GM21381 (cell line): ENCODE measurements at regions not wholly inside any gene's neighbourhood (a gene's known extent, or its start where the extent isn't known, plus 50 kb on each side); places are given as distances from the start of the nearest gene placed in this dataset.
"Not testable (repeated sequence)": the region's sequence is repeated elsewhere in the genome, so short reads cannot be mapped to it uniquely, and the experiment has no call there.

ENCODE experiments used
- ATAC-seq: cut with Tn5 transposase; IDR thresholded peaks from one replicate; pipeline ENCODE4 v1.9.1; 2021; ENCODE audit warnings: mild to moderate bottlenecking, moderate library complexity; ENCODE audit not compliant: unreplicated experiment

DNA sequence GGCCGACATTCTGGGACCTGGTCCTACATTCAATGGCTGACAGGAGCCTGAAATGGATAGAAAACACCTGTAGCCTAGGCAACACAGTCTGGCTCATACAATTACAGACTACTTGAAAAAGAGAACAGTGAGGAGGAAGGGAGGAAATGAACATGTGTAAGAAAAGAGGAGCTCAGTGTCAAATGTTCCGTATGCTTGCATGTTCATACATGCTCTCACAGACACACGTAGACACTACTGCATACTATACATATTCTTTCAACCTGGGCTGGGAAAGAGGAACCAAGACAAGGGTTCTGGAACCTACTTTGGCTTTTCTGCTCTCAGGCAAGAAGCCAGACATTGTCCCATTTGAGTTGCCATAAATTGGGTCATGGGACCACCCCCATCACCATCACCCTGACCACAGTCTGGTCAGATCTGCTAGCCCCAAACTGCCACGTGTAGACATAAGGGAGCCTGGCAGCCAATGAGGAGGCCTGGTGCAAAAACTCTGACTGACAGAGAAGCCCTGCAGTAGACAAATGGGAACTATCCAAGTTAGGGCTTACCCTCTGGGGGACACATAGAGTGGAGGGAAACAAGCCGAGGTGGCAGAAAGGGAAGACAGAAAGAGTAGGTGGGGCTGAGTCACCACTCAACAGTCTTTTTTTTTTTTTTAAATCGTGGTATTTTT lies 310.0 kb downstream of the SHQ1 start:
- no peak for ATAC-seq

GRCh38 chr3:72537448-72537847 lies 310.8 kb downstream of the SHQ1 start:
- no peak for ATAC-seq

GRCh38 chr3:72536878-72537267 lies 311.4 kb downstream of the SHQ1 start:
- no peak for ATAC-seq

DNA sequence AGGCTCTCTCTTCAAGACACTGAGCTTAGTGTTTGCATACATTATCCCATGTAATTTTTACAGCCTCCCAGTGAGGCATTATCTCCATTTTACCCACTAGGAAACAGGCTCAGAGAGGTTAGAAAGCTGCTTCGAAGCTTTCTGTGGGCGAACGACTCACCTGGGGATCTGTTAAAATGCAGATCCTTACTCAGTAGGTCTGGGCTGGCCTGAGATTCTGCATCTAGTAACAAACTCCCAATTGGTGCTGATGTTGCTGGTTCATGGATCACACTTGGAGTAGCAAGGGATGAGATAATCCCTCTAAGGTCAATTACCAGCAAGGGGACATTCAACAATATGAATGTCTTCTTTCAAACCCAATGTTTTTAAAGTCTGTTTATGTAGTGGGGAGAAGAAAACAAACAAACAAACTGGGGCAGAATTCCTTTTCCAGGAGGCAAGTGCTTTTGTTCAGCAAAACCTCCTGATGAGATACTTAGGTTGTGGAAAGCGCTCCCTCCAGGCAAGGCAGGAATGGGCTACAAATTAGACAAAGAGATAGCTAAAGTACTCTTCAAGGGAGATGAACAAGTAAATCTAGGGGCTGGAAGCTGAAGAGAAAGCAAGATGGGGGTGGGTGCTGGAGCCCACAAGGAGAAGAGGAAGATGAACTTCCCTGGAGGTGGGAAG lies 311.9 kb downstream of the SHQ1 start:
- no peak for ATAC-seq

DNA sequence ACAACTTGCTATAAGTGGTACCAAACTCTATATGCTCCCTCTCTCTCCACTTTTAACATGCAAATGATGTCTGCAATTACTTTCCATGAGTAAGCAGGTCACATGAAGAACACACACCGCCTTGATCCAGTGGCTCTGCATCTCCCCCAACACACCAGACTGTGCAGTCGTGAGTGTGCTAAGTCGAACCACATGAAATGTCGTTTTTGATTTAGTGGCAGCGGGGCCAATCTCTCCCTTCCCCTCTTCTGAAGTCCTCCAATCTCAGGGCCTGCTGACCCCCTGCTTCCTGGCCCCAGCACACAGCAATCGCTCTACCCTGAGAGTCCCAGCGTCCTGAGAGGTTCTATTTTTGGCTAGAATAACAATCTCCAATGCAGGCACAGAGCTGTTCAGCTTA lies 312.5 kb downstream of the SHQ1 start:
- no peak for ATAC-seq

DNA sequence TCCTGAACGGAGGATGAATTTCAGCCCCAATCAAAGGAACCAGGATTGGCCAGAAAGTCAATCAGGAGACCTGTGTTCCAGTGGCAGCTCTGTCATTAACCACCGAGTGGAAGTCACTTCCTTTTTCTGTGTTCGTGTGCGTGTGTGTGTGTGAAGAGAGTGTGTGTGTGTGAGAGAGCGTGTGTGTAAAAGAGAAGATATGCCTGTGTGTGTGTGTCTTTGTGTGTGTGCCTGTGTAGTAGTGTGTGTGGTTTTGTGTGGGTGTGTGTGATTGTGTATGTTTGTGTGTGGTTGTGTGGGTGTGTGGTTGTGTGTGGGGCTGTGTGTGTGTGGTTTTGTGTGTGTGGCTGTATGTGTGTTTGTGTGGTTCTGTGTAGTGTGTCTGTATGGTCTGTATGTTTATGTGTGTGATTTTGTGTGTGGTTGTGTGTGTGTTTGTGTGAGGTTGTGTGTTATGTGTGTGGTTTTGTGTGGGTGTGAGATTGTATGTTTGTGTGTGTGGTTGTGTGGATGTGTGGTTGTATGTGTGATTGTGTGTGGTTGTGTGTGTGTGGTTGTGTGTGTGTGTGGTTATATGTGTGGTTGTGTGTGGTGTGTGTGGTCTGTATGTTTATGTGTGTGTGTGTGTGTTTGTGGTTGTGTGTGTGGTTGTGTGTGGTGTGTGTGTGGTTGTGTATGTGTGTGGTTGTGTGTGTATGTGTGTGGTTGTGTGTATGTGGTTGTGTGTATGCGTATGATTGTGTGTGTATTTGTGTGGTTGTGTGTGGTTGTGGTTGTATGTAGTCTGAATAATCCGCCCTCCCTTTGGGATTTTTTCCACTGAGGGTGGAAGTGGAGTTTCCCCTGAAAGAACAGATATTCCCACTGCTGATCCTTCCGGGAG lies 314.4 kb downstream of the SHQ1 start:
- ATAC-seq, result no peak

GRCh38 chr3:72530426-72530825 lies 317.8 kb downstream of the SHQ1 start:
- no peak for ATAC-seq

- ATAC-seq, result no peak
These were observed 319.2 kb downstream of the SHQ1 start for GRCh38 chr3:72529081-72529480.

DNA sequence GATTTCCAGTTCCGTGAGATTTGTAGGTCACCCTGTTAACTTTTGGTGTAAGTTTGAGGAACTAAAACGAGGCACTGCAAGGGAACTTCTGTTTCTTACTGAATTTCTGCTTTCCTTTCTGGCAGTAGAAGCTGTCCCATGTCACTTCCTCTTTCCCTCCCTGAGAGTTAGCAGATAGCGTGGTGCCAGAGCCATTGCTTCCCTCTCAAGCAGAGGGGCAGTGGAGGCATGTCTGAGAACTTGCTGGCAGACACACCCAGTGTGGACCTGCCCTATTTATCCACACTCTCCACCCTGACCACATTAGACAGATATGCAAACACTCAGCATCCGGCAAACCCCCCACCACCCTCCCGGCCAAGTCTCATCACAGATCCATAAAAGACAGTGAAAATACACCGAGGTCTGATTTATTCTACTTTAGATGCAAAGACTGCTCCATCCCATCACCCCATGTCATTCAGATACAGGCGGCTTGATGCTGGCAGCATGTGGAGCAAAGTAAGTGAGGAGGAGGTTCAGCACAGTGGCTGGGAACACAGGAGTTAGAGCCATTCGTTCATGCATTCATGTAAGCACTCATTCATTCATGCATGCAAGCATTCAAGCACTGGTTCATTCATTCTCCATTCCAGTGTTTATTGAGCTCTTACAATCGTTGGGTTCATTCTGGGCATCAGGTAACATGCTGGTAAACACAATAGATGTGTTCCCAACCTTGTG lies 324.7 kb downstream of the SHQ1 start:
- peak; percentile 93 for ATAC-seq

DNA sequence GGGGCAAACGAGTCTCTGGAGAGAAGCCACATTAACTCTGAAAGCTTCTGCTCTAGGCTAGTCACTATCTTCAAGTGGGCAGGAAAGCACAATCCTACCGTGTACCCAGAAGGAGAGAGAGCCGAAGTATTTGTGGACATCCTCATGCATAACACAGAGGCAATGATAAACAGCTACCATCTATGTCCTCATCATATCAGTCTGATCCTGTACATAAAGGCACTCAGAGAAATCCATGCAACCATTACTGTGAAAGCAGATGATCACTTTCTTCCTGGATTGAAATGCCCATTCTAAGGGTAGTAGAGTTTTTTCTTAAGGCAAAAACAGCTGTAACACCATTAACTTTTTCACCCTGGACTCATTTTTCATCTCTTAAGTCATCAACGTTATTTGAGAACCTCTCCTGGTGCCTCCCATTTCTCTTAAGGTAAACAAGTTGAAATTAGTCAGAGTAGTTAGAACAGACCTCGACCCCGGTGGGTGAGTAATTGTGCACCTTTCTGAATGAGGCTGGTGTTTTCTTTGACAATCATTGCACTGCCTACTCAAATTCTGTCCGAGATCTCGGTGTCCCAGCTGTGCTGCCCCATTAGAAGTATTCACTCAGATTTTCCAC lies 327.4 kb downstream of the SHQ1 start:
- ATAC-seq, result no peak

- no peak for ATAC-seq
These were observed 328.2 kb downstream of the SHQ1 start for GRCh38 chr3:72519946-72520604.

GRCh38 chr3:72517921-72518424 lies 330.3 kb downstream of the SHQ1 start:
- ATAC-seq, result no peak

DNA sequence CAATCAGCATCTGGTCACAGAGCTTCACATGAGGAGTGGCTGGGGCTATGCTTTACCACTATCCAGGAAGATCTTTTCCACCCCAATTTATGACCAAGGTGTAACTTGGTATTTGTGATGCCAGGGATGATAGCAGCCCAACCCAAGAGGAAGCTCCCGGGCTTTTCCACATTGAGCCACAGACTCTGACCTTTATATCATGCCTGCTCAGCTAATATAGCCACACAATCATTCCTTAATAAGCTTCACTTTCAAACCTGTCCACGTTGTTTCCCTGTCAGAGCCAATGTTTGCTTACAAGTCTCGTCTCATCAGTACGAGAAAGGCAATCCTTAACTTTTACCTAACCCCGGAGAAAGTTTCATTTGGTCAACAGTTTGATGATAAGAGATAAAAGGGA lies 330.9 kb downstream of the SHQ1 start:
- no peak for ATAC-seq

- no peak for ATAC-seq
These were observed 331.9 kb downstream of the SHQ1 start for GRCh38 chr3:72516361-72516760.

GRCh38 chr3:72515941-72516340 lies 332.3 kb downstream of the SHQ1 start:
- no peak for ATAC-seq

- no peak for ATAC-seq
These were observed 333.0 kb downstream of the SHQ1 start for GRCh38 chr3:72515281-72515680.

DNA sequence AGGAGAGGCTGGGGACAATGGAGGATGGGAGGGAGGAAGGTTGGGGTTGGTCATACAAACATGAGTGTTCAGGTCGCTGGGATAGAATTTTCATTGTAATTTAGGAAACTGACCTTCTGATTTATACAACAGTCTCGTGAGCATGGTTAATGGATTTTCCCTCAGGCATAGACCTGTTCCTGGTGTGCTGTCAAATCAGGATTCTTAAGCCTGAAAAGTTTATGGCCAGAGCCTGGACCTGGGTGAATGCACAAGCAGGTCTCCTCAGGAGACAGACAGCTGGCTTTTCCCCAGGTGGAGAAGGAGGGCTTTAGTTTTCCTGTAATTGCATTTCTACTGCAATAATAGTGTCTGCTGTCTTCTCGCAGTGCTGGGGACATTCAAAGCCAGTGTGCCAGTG lies 338.0 kb downstream of the SHQ1 start:
- no peak for ATAC-seq

DNA sequence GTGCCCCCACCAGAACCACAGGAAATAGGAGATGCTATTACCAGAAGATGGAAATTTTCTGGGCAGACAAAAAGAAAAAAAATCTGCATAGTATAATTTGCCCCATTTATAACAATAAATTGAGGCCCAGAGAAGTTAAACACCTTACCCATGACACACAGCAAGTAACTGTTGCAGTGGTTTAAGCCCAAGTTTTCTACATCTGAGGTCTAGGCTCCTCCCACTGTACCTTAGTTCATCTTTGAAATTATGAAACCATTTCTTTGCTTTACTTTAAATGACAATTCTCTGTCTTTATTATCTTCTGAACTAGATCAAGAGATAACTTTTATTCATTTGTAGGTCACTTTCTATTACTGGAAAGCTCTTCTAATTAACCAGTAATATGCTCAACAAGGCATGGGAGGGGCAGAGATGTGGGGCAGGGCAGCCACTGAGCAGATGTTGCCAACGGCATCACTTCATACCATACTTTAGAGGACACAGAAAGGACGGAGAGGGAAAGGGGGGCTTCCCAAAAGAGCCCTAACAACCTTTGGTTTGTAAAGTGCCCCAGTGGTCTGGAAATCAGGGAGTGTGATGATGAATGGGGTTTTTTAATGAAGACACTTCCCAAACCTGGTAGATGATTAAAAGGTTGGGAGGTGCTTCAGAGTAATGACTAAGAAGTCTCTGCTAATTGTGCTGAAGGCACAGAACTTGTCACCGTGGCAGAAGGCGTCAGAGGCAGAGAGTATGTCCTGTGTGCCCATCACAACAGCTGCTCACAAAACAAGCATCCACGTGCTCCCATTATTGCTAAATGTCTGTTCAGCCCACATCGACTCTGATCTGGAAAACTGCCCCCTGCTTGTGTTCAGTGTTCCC lies 342.5 kb downstream of the SHQ1 start:
- no peak for ATAC-seq

DNA sequence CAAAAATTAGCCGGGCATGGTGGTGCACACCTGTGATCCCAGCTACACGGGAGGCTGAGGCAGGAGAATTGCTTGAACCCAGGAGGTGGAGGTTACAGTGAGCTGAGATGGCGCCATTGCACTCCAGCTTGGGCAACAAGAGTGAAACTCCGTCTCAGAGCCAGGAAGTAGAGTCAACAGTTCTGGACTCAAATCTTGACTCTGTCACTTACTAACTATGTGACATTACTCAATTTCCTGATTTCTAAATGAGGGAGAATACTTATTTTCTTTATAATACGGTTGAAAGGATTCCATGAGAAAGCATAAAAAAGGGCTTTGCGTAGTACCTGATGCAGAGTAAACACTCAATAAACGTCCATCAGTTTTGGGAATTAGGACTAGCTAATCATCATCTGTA lies 350.7 kb downstream of the SHQ1 start:
- not testable (repeated sequence) for ATAC-seq
